ENCODE measurements at regions not wholly inside any gene's neighbourhood (a gene's known extent, or its start where the extent isn't known, plus 50 kb on each side); places are given as distances from the start of the nearest gene placed in this dataset.

- TF ChIP-seq EZH2 (IDR thresholded peaks at IDR 0.05; ENCODE audit: low read depth) = no peak
- TF ChIP-seq CTCF (conservative IDR thresholded peaks at IDR 0.05) = no peak
These were observed 160.2 kb downstream of the IGLL1 start for GRCh38 chr22:23419931-23420330.

Measured in PC-9 (cell line).